Nephron progenitor cell (in vitro differentiated cells): ENCODE measurements at regions not wholly inside any gene's neighbourhood (a gene's known extent, or its start where the extent isn't known, plus 50 kb on each side); places are given as distances from the start of the nearest gene placed in this dataset.
"Not testable (repeated sequence)": the region's sequence is repeated elsewhere in the genome, so short reads cannot be mapped to it uniquely, and the experiment has no call there.

ENCODE experiments used
- DNase-seq: peaks from one replicate; pipeline ENCODE4 v3.0.0; 2021
- H3K27ac Mint-ChIP-seq: 2 replicates; pipeline ENCODE4 v1.8.0; 2021; ENCODE audit warnings: mild to moderate bottlenecking, moderate library complexity, mixed read lengths
- H3K27me3 Mint-ChIP-seq: 2 replicates; pipeline ENCODE4 v1.8.0; 2021; ENCODE audit warnings: mild to moderate bottlenecking, low read depth, mixed read lengths; ENCODE audit not compliant: poor library complexity
- H3K36me3 Mint-ChIP-seq: 2 replicates; pipeline ENCODE4 v1.8.0; 2021; ENCODE audit warnings: low read depth, mixed read lengths
- H3K4me1 Mint-ChIP-seq: 2 replicates; pipeline ENCODE4 v1.8.0; 2021; ENCODE audit warnings: mixed read lengths
- H3K4me3 Mint-ChIP-seq: 2 replicates; pipeline ENCODE4 v1.8.0; 2021; ENCODE audit warnings: mild to moderate bottlenecking, moderate library complexity, mixed read lengths
- H3K9me3 Mint-ChIP-seq: 2 replicates; pipeline ENCODE4 v1.8.0; 2021; ENCODE audit warnings: mild to moderate bottlenecking, moderate library complexity, mixed read lengths
- CTCF ChIP-seq: fragments of 200-600 bp; sonication (generic); IDR thresholded peaks from 2 replicates; pipeline ENCODE4 v1.5.0; 2021; ENCODE audit warnings: antibody characterized with exemption

DNA sequence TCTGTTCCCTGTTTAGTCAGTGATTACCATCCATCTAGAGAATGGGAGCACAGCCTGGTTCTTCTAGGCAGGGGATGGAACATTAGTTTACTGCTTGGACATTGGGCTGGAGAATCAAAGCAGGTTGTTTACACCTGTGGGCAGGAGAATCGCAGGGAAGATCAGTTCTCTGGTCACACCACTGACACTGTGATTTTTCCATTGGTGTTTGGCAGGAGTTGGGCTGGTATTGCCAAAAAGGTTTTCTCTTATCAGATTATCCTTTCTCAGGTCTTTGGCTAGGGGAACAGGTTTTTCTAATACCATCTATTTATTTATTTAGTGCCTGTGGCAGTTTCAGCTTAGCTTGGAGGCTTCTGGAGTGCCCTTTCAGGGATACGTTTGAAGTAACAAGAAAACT, 219.3 kb upstream of the GRIN3A start:
- Mint-ChIP-seq H3K27me3 (no peaks in the 10 kb centered on the region), H3K4me1 (no peaks in the 10 kb centered on the region)

DNA sequence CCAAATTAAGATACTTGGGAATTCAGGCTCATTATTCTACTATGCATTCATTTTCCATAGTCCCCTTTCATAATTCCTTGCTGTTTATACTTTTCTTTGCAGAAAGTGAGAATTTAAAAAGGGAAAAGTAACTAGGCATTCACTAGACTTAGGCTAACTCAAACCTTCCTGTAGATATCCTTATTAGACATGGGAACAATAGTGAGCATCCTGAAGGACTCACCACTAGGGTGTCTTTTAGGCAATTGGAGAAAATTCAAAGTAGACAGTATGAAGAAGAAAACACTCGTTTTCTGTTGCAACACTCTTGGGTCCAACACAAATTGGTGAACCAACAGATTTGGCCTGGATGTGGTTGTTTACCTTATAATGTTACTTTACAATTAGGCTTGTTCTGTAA, 213.2 kb upstream of the GRIN3A start:
- Mint-ChIP-seq H3K4me1 (no peaks in the 10 kb centered on the region), H3K27ac (no peak overlapping the region), H3K36me3 (no peaks in the 10 kb centered on the region), H3K4me3 (no peak overlapping the region), H3K9me3 (no peaks in the 10 kb centered on the region), H3K27me3 (peaks cover 4% of the 10 kb centered on the region)
- DNase-seq: no peak
- no peak for TF ChIP-seq CTCF

More for the DNA sequence above, 219.3 kb upstream of the GRIN3A start:
- no peak for TF ChIP-seq CTCF
- Mint-ChIP-seq H3K27ac (no peak overlapping the region), H3K4me3 (no peak overlapping the region), H3K36me3 (no peaks in the 10 kb centered on the region), H3K9me3 (peaks cover 5% of the 10 kb centered on the region)
- DNase-seq: no peak

DNA sequence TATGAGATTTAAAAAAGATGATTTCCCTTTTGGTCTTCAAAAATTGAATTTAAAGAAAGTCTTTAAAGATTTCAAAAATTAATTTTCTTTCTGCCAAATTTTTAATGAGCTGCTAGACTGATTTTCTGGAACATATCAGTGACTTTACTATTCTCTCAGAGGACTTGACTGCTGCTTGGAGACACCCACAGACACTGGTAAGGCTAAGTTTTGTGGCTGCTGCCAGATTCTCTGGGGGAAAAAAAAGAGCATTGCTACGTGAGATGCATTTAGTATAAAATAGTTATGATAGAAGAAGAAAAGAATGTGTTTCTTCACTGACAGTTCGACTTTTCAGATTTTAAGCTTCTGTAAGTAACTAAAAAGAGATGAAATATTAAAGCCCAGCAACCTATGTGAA, 193.3 kb upstream of the GRIN3A start:
- H3K9me3 Mint-ChIP-seq: peaks cover 2% of the 10 kb centered on the region
- H3K4me1 Mint-ChIP-seq: no peaks in the 10 kb centered on the region
- H3K27me3 Mint-ChIP-seq: no peaks in the 10 kb centered on the region
- no peak for TF ChIP-seq CTCF
- H3K27ac Mint-ChIP-seq: no peak overlapping the region
- no peak overlapping the region for H3K4me3 Mint-ChIP-seq
- no peak for DNase-seq
- no peaks in the 10 kb centered on the region for H3K36me3 Mint-ChIP-seq

DNA sequence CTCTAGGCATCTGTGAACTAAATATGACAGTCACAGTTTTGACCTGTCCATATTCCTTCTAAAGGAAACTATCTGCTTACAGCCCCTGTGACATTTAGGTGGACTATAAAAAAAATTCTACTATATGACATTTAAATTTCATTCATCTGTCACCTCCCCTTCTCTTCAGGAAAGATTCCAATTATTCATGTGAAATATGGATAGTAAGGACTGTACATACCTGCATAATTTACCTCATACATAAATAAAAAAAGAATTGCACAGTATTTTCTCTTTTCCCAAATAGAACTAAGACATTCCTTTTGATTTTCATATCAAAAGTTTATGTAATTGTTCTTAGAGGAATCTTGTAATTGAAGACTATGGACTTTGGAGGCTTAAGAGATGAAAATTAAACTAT, 192.3 kb upstream of the GRIN3A start:
- no peak overlapping the region for H3K4me3 Mint-ChIP-seq
- no peak overlapping the region for H3K27ac Mint-ChIP-seq
- no peak for DNase-seq
- H3K27me3 Mint-ChIP-seq: no peaks in the 10 kb centered on the region
- H3K36me3 Mint-ChIP-seq: no peaks in the 10 kb centered on the region
- no peak for TF ChIP-seq CTCF
- H3K9me3 Mint-ChIP-seq: peaks cover under 1% of the 10 kb centered on the region
- H3K4me1 Mint-ChIP-seq: no peaks in the 10 kb centered on the region

GRCh38 chr9:101925498-101925897, 187.1 kb upstream of the GRIN3A start:
- Mint-ChIP-seq H3K27ac (no peak overlapping the region), H3K9me3 (no peaks in the 10 kb centered on the region), H3K27me3 (no peaks in the 10 kb centered on the region), H3K4me3 (no peak overlapping the region), H3K36me3 (no peaks in the 10 kb centered on the region), H3K4me1 (no peaks in the 10 kb centered on the region)
- DNase-seq: no peak
- no peak for TF ChIP-seq CTCF

GRCh38 chr9:101923451-101923850, 185.0 kb upstream of the GRIN3A start:
- H3K27me3 Mint-ChIP-seq: no peaks in the 10 kb centered on the region
- no peaks in the 10 kb centered on the region for H3K9me3 Mint-ChIP-seq
- no peak for TF ChIP-seq CTCF
- DNase-seq: no peak
- no peaks in the 10 kb centered on the region for H3K4me1 Mint-ChIP-seq
- no peak overlapping the region for H3K27ac Mint-ChIP-seq
- H3K36me3 Mint-ChIP-seq: no peaks in the 10 kb centered on the region
- no peak overlapping the region for H3K4me3 Mint-ChIP-seq

- H3K4me3 Mint-ChIP-seq, H3K27ac Mint-ChIP-seq, H3K9me3 Mint-ChIP-seq, H3K4me1 Mint-ChIP-seq, H3K36me3 Mint-ChIP-seq, DNase-seq, H3K27me3 Mint-ChIP-seq: not testable (repeated sequence)
Measured at GRCh38 chr9:101916948-101917347, 178.5 kb upstream of the GRIN3A start.
